GM12878 (cell line): ENCODE measurements at regions not wholly inside any gene's neighbourhood (a gene's known extent, or its start where the extent isn't known, plus 50 kb on each side); places are given as distances from the start of the nearest gene placed in this dataset.

Experiments used
- ATAC-seq: fragments of 200-7000 bp; cut with Tn5 transposase; 3 replicates; pipeline ENCODE4 v1.9.1; 2020; ENCODE audit warnings: mild to moderate bottlenecking, moderate library complexity
- BruUV-seq: library from RNA; stranded (reverse); fragments of 400-500 nt; replicated peaks from 2 replicates; lab custom pipeline; 2021; lab: Mats Ljungman, UMichigan
- CTCF ChIA-PET: fragments of 300-600 bp; sonication (Branson Sonifier 250); formaldehyde crosslinking; extraction: SDS; loops from one replicate; lab custom pipeline; 2021; ENCODE audit warnings: inconsistent platforms; lab: Yijun Ruan, JAX
- POLR2A ChIA-PET: fragments of 350-600 bp; formaldehyde crosslinking; extraction: SDS; loops from one replicate; lab custom pipeline; 2021; ENCODE audit warnings: inconsistent platforms; lab: Charles Lee
- RAD21 ChIA-PET: fragments of 300-600 bp; sonication (Branson Sonifier 250); formaldehyde crosslinking; loops from one replicate; lab custom pipeline; 2023; ENCODE audit warnings: antibody characterized with exemption; ENCODE audit not compliant: unreplicated experiment; lab: Charles Lee
- SMC1A ChIA-PET: fragments of 300-600 bp; sonication (Branson Sonifier 250); formaldehyde crosslinking; loops from one replicate; lab custom pipeline; 2023; ENCODE audit not compliant: unreplicated experiment, uncharacterized antibody; lab: Charles Lee
- DNase-seq: peaks from one replicate; pipeline ENCODE4 v3.0.0-alpha.2; 2011; ENCODE audit warnings: low read depth, low spot score
- FAIRE-seq: peaks from 3 replicates; lab custom pipeline; 2011; peaks lifted over from hg19 to GRCh38; lab: Jason Lieb, UNC
- H2AFZ ChIP-seq: 2 replicates; pipeline ENCODE4 v1.6.0; 2011; ENCODE audit warnings: low read depth, low read length, control low read depth; ENCODE audit not compliant: control insufficient read depth
- H3K27ac ChIP-seq: 2 replicates; pipeline ENCODE4 v1.5.1; 2011; ENCODE audit warnings: control low read depth; ENCODE audit not compliant: control insufficient read depth, insufficient read depth
- H3K27me3 ChIP-seq, 2 experiments: replicated peaks in 1 of 2; 2 replicates each; pipeline versions ENCODE4 v1.6.0 to v1.6.1; 2011; ENCODE audit warnings: low read length in 1 of 2; ENCODE audit not compliant: control insufficient read depth in 2 of 2, insufficient read depth in 2 of 2
- H3K36me3 ChIP-seq, 2 experiments: 2 replicates each; pipeline ENCODE4 v1.5.1; 2011; ENCODE audit warnings: low read length in 1 of 2; ENCODE audit not compliant: control insufficient read depth in 2 of 2, insufficient read depth in 2 of 2
- H3K4me1 ChIP-seq: 2 replicates; pipeline ENCODE4 v1.6.1; 2011; ENCODE audit warnings: mild to moderate bottlenecking, low read length, moderate library complexity, mixed read lengths; ENCODE audit not compliant: control insufficient read depth, insufficient read depth
- H3K4me2 ChIP-seq: 2 replicates; pipeline ENCODE4 v1.6.0; 2011; ENCODE audit warnings: control low read depth; ENCODE audit not compliant: control insufficient read depth, insufficient read depth
- H3K4me3 ChIP-seq: fragments of 200-600 bp; sonication (generic); 2 replicates; pipeline ENCODE4 v1.5.1; 2016
- H3K79me2 ChIP-seq: 2 replicates; pipeline ENCODE4 v1.6.0; 2011; ENCODE audit warnings: low read length; ENCODE audit not compliant: control insufficient read depth, insufficient read depth
- H3K9ac ChIP-seq: 2 replicates; pipeline ENCODE4 v1.8.0; 2011; ENCODE audit warnings: low read length, control low read depth, mixed read lengths; ENCODE audit not compliant: control insufficient read depth, insufficient read depth
- H3K9me3 ChIP-seq: replicated peaks from 3 replicates; pipeline ENCODE4 v1.5.1; 2011; ENCODE audit warnings: mild to moderate bottlenecking, low read length; ENCODE audit not compliant: control insufficient read depth, insufficient read depth
- H4K20me1 ChIP-seq: 2 replicates; pipeline ENCODE4 v1.6.0; 2011; ENCODE audit not compliant: control insufficient read depth, insufficient read depth
- ASH2L ChIP-seq: fragments of 300-600, 200-600 bp; sonication (generic); IDR thresholded peaks from 2 replicates; pipeline ENCODE4 v1.6.1; 2017; ENCODE audit warnings: low read depth, mild to moderate bottlenecking, borderline replicate concordance
- BHLHE40 ChIP-seq, 2 experiments: fragments of 450-650 bp in 1 of 2; IDR thresholded peaks; 2 replicates each; pipeline ENCODE4 v1.6.1; 2011 to 2017; ENCODE audit warnings: low read depth in 2 of 2, borderline replicate concordance in 1 of 2, improper control_type of control experiment in 1 of 2, low read length in 1 of 2, mild to moderate bottlenecking in 1 of 2
- EED ChIP-seq: sonication (generic); IDR thresholded peaks from 2 replicates; pipeline ENCODE4 v1.6.1; 2016; ENCODE audit warnings: antibody characterized with exemption, low read depth
- EGR1 ChIP-seq, 2 experiments: IDR thresholded peaks; 1 replicate in 1 of 2; 2 replicates in 1 of 2; pipeline ENCODE4 v1.6.1; 2011 to 2012; ENCODE audit warnings: low read depth in 2 of 2, low read length in 2 of 2, borderline replicate concordance in 1 of 2, mild to moderate bottlenecking in 1 of 2, moderate library complexity in 1 of 2
- FOS ChIP-seq: IDR thresholded peaks from 3 replicates; pipeline ENCODE4 v1.6.1; 2011; ENCODE audit warnings: borderline replicate concordance; ENCODE audit not compliant: insufficient read length; ENCODE audit errors: extremely low read depth
- NBN ChIP-seq: fragments of 450-650 bp; IDR thresholded peaks from 2 replicates; pipeline ENCODE4 v1.6.1; 2016
- SKIL ChIP-seq: fragments of 450-650 bp; IDR thresholded peaks from 2 replicates; pipeline ENCODE4 v1.6.1; 2017; ENCODE audit warnings: mild to moderate bottlenecking, low read depth, inconsistent platforms; ENCODE audit not compliant: poor library complexity, severe bottlenecking
- SMARCA5 ChIP-seq: fragments of 450-650 bp; IDR thresholded peaks from 2 replicates; pipeline ENCODE4 v1.6.1; 2017; ENCODE audit warnings: mild to moderate bottlenecking
- SP1 ChIP-seq: IDR thresholded peaks from one replicate; pipeline ENCODE4 v1.6.1; 2011; ENCODE audit warnings: low read depth, low read length
- SREBF1 ChIP-seq: IDR thresholded peaks from 2 replicates; pipeline ENCODE4 v1.6.1; 2012; ENCODE audit warnings: mild to moderate bottlenecking, low read length
- WRNIP1 ChIP-seq: IDR thresholded peaks from 2 replicates; pipeline ENCODE4 v1.6.1; 2011; ENCODE audit warnings: low read depth, low read length, improper control_type of control experiment, borderline replicate concordance
- ZBTB33 ChIP-seq: fragments of 450-650 bp; IDR thresholded peaks from 2 replicates; pipeline ENCODE4 v1.6.1; 2017; ENCODE audit warnings: mild to moderate bottlenecking
- ZNF687 ChIP-seq: fragments of 450-650 bp; IDR thresholded peaks from 2 replicates; pipeline ENCODE4 v1.6.1; 2017; ENCODE audit warnings: mild to moderate bottlenecking, moderate library complexity
- ZSCAN29 ChIP-seq: fragments of 450-650 bp; IDR thresholded peaks from 2 replicates; pipeline ENCODE4 v1.6.1; 2017; ENCODE audit warnings: mild to moderate bottlenecking, moderate library complexity
- WGBS: methylation state at CpG from one replicate; pipeline ENCODE4 v1.1.6; 2016; ENCODE audit warnings: low lambda C conversion rate; ENCODE audit not compliant: insufficient replicate concordance, insufficient coverage; ENCODE audit errors: missing lambda C conversion rate; 5-methylcytosine and 5-hydroxymethylcytosine counted together
- in situ Hi-C: fragments of 300-500 bp; cut with MboI; formaldehyde crosslinking; loops from 9 replicates; pipeline ENCODE4 v1.14.3; 2018; ENCODE audit warnings: mixed read lengths
- intact Hi-C: fragments of 100-400 bp; cut with micrococcal nuclease; formaldehyde crosslinking; loops from one replicate; pipeline ENCODE4 v1.14.2; 2022; ENCODE audit not compliant: unreplicated experiment

GRCh38 chr12:89108265-89108664 lies 244.0 kb downstream of the DUSP6 start (continued):
- TF ChIP-seq ZNF687: no peak

GRCh38 chr12:89106950-89107349 lies 245.4 kb downstream of the DUSP6 start:
- ChIA-PET POLR2A (no interaction called here), SMC1A (no interaction called here), RAD21 (no interaction called here), CTCF (no interaction called here)
- Histone ChIP-seq H3K4me1 (no peaks in the 10 kb centered on the region), H3K4me2 (no peak overlapping the region), H4K20me1 (no peaks in the 10 kb centered on the region), H3K27me3 (no peaks in the 10 kb centered on the region), H3K36me3 (no peaks in the 10 kb centered on the region), H3K27ac (no peak overlapping the region), H3K9me3 (no peaks in the 10 kb centered on the region), H2AFZ (no peak overlapping the region), H3K79me2 (no peaks in the 10 kb centered on the region), H3K4me3 (no peak overlapping the region), H3K9ac (no peak overlapping the region)
- in situ Hi-C loops (no loop called here), intact Hi-C loops (no loop called here)
- BruUV-seq: no TSS peak
- WGBS: 54% methylated on average over 5 of the region's 5 CpGs
- FAIRE-seq (no peak), ATAC-seq (no peak), DNase-seq (no peak)
- TF ChIP-seq BHLHE40 (IDR thresholded peaks at IDR 0.05; ENCODE audit: borderline replicate concordance in 1 of 2, low read depth in 2 of 2, low read length in 1 of 2) (no peak), EED (no peak), EGR1 (IDR thresholded peaks at IDR 0.05; ENCODE audit: borderline replicate concordance in 1 of 2, low read depth in 2 of 2, low read length in 2 of 2) (no peak), FOS (no peak), ZSCAN29 (no peak), SMARCA5 (no peak), NBN (no peak), SP1 (no peak), SREBF1 (no peak), ZBTB33 (no peak), SKIL (no peak), WRNIP1 (no peak), ASH2L (no peak)
